RWPE1 (cell line): ENCODE measurements at regions not wholly inside any gene's neighbourhood (a gene's known extent, or its start where the extent isn't known, plus 50 kb on each side); places are given as distances from the start of the nearest gene placed in this dataset.

ENCODE experiments used
- CTCF ChIA-PET: fragments of 350-600 bp; sonication (Branson Sonifier 250); formaldehyde crosslinking; extraction: SDS; loops from one replicate; lab custom pipeline; 2021; lab: Yijun Ruan, JAX
- POLR2A ChIA-PET: fragments of 400-600 bp; formaldehyde crosslinking; extraction: SDS; loops from one replicate; lab custom pipeline; 2020; ENCODE audit warnings: antibody characterized with exemption; ENCODE audit not compliant: low non-redundant PET; lab: Yijun Ruan, JAX
- DNase-seq: peaks from one replicate; pipeline ENCODE4 v3.0.0; 2012; ENCODE audit warnings: low spot score
- H3K27ac ChIP-seq: fragments of 450-650 bp; 2 replicates; pipeline ENCODE4 v1.5.1; 2017
- CTCF ChIP-seq: fragments of 450-650 bp; conservative IDR thresholded peaks from 2 replicates; pipeline ENCODE4 v1.5.1; 2017; ENCODE audit warnings: low read depth, mild to moderate bottlenecking

GRCh38 chr10:101285519-101286070 lies 56.3 kb upstream of the LBX1 start:
- CTCF ChIA-PET: interaction anchor here (0.5 to 8.4 kb wide), 3 partner anchors 13 to 216 kb away, joined by 3 to 108 read pairs (median 5); no protein-coding TSS in a partner anchor
- DNase-seq: no peak
- no peak for TF ChIP-seq CTCF
- POLR2A ChIA-PET: no interaction called here
- no peak overlapping the region for H3K27ac ChIP-seq

- CTCF ChIA-PET: interaction anchor here (0.6 to 8.4 kb wide), 2 partner anchors 72 to 404 kb away, joined by 8 to 108 read pairs; no protein-coding TSS in a partner anchor
- DNase-seq: no peak
- no peak overlapping the region for H3K27ac ChIP-seq
- POLR2A ChIA-PET: no interaction called here
- no peak for TF ChIP-seq CTCF
These were observed 57.2 kb upstream of the LBX1 start for GRCh38 chr10:101286248-101287046.

- POLR2A ChIA-PET: no interaction called here
- no peak for TF ChIP-seq CTCF
- DNase-seq: no peak
- CTCF ChIA-PET: interaction anchor here (0.5 to 8.4 kb wide), 7 partner anchors 11 to 403 kb away, joined by 3 to 108 read pairs (median 5); no protein-coding TSS in a partner anchor
- H3K27ac ChIP-seq: no peak overlapping the region
These were observed 58.1 kb upstream of the LBX1 start for GRCh38 chr10:101287183-101287996.

- POLR2A ChIA-PET: no interaction called here
- CTCF ChIA-PET: interaction anchor here (0.5 to 8.4 kb wide), 9 partner anchors 10 to 363 kb away, joined by 3 to 108 read pairs (median 4); no protein-coding TSS in a partner anchor
- DNase-seq: no peak
- H3K27ac ChIP-seq: no peak overlapping the region
- no peak for TF ChIP-seq CTCF
These were observed 58.9 kb upstream of the LBX1 start for GRCh38 chr10:101287997-101288635.

- CTCF ChIA-PET: interaction anchor here (0.6 to 8.4 kb wide), 9 partner anchors 9 to 672 kb away, joined by 3 to 108 read pairs (median 4); no protein-coding TSS in a partner anchor
- POLR2A ChIA-PET: no interaction called here
- DNase-seq: no peak
These were observed 60.3 kb upstream of the LBX1 start for GRCh38 chr10:101289541-101289940.

More at GRCh38 chr10:101289541-101289940, 60.3 kb upstream of the LBX1 start:
- no peak overlapping the region for H3K27ac ChIP-seq
- no peak for TF ChIP-seq CTCF
